Dermis blood vessel endothelial cell (primary cell): ENCODE measurements at regions not wholly inside any gene's neighbourhood (a gene's known extent, or its start where the extent isn't known, plus 50 kb on each side); places are given as distances from the start of the nearest gene placed in this dataset.
"Not testable (repeated sequence)": the region's sequence is repeated elsewhere in the genome, so short reads cannot be mapped to it uniquely, and the experiment has no call there.

ENCODE experiments used
- DNase-seq: peaks from one replicate; pipeline ENCODE4 v3.0.0; 2010

GRCh38 chr11:42777776-42778175, 534.0 kb upstream of the API5 start:
- no peak for DNase-seq

- DNase-seq, result no peak
These were observed 533.6 kb upstream of the API5 start for GRCh38 chr11:42778193-42778592.

GRCh38 chr11:42779555-42779954, 532.2 kb upstream of the API5 start:
- DNase-seq, result no peak

- DNase-seq, result no peak
These were observed 524.8 kb upstream of the API5 start for GRCh38 chr11:42786981-42787380.

- DNase-seq, result not testable (repeated sequence)
These were observed 516.3 kb upstream of the API5 start for GRCh38 chr11:42795483-42795882.

- no peak for DNase-seq
These were observed 511.8 kb upstream of the API5 start for GRCh38 chr11:42800041-42800440.

GRCh38 chr11:42802201-42802899, 509.4 kb upstream of the API5 start:
- DNase-seq, result no peak

GRCh38 chr11:42806191-42806590, 505.6 kb upstream of the API5 start:
- no peak for DNase-seq

- DNase-seq, result no peak
These were observed 499.4 kb upstream of the API5 start for GRCh38 chr11:42812361-42812760.

GRCh38 chr11:42812960-42813359, 498.8 kb upstream of the API5 start:
- no peak for DNase-seq

GRCh38 chr11:42816471-42816870, 495.3 kb upstream of the API5 start:
- no peak for DNase-seq

GRCh38 chr11:42819126-42819525, 492.7 kb upstream of the API5 start:
- no peak for DNase-seq

GRCh38 chr11:42822188-42822587, 489.6 kb upstream of the API5 start:
- DNase-seq, result not testable (repeated sequence)

- no peak for DNase-seq
These were observed 488.2 kb upstream of the API5 start for GRCh38 chr11:42823546-42823945.

- DNase-seq, result no peak
These were observed 487.7 kb upstream of the API5 start for GRCh38 chr11:42824067-42824466.

- no peak for DNase-seq
These were observed 486.2 kb upstream of the API5 start for GRCh38 chr11:42825598-42825997.

- DNase-seq, result no peak
These were observed 484.0 kb upstream of the API5 start for GRCh38 chr11:42827845-42828244.

- no peak for DNase-seq
These were observed 473.8 kb upstream of the API5 start for GRCh38 chr11:42837994-42838393.

GRCh38 chr11:42840176-42840829, 471.5 kb upstream of the API5 start:
- DNase-seq, result no peak

GRCh38 chr11:42840860-42841259, 470.9 kb upstream of the API5 start:
- DNase-seq, result no peak

- no peak for DNase-seq
These were observed 470.2 kb upstream of the API5 start for GRCh38 chr11:42841556-42841955.

- no peak for DNase-seq
These were observed 462.4 kb upstream of the API5 start for GRCh38 chr11:42849362-42849761.

- DNase-seq, result no peak
These were observed 454.5 kb upstream of the API5 start for GRCh38 chr11:42857344-42857743.

- no peak for DNase-seq
These were observed 441.3 kb upstream of the API5 start for GRCh38 chr11:42870480-42870879.
